Vagina (tissue), 2 donors: ENCODE measurements at regions not wholly inside any gene's neighbourhood (a gene's known extent, or its start where the extent isn't known, plus 50 kb on each side); places are given as distances from the start of the nearest gene placed in this dataset.

Experiments used
- CTCF ChIP-seq, 3 experiments: fragments of 450-650 bp in 2 of 3; fragments of 200-600 bp in 1 of 3; sonication (generic) in 1 of 3; IDR thresholded peaks; one replicate each; pipeline ENCODE4 v1.5.1; 2017 to 2019; ENCODE audit warnings: antibody characterized with exemption in 3 of 3, mild to moderate bottlenecking in 2 of 3, moderate library complexity in 2 of 3
- POLR2A ChIP-seq, 2 donors: fragments of 450-650 bp; IDR thresholded peaks; one replicate each; pipeline ENCODE4 v1.6.1; 2017; ENCODE audit warnings: antibody characterized with exemption in 2 of 2, mild to moderate bottlenecking in 2 of 2, moderate library complexity in 2 of 2

DNA sequence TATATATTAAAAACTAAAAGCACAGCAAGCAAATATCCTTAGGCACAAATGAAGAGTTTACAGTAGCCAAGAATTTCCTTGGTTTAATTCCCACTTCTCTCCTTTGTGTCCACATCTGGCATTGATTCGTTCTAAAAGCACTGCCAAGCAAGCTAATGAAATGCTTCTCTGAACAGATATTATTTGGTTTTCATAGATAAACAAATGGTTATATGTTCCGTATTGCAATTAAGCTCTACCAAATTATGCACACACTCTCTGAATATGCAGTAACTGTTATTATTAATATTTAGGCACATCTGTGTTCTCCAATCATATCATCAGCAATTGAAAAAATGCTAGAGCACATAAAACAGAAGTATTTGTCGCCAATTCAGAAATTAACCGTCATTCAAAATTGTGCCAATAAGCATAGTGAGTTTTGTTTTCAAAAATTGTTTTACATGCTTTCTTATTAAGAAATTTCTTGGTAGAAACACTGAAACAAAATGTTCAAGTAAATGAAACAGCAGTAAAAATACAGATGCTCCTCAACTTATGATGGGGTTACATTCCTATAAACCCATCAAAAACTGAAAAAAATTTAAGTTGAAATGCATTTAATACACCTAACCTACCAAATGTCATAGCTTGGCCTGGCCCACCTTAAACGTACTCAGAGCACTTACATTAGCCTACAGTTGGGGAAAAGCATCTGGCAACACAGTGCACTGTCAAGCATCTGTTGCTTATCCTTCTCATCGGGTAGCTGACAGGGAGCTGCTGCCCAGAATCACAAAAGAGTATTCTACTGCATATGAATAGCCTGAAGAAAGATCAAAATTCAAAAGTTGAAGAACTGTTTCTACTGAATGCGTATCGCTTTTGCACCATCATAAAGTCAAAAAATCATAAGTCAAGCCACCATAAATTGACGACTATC is 2134.7 kb downstream of the PCDH9 start:
- no peak for TF ChIP-seq CTCF (IDR thresholded peaks at IDR 0.05)
- no peak for TF ChIP-seq POLR2A (IDR thresholded peaks at IDR 0.05)
